ENCODE measurements at regions not wholly inside any gene's neighbourhood (a gene's known extent, or its start where the extent isn't known, plus 50 kb on each side); places are given as distances from the start of the nearest gene placed in this dataset.

DNA sequence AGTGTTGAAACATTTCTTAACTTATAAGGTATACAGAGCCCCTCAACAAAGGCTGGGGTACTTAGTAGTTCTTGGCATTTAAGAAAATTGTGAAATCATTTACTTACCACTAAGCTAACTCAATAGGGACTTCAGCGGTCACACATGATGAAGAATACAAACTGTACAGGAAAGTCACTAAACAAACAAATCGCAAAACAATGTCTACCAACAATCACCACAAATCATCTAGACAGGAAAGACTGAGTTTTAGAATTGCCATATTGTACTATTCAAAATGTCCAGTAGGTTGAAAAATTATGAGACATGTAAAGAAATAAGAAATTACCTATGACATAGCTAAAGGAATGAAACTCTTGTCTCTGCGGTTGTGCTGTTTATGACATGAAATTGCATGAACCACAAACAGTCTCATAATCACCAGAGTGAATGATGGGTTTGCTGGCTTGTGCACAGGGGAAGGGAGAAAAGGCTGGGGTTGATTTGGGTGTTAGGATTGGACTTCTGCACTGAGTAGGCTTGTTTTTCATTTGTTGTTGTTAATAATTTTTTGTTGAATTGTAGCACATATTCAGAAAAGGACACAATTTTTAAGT is 441.1 kb upstream of the MON1B start:
- no peak for FAIRE-seq
- no peaks in the 10 kb centered on the region for H3K36me3 ChIP-seq (ENCODE audit: control insufficient read depth, insufficient read depth, low read length)
- no peak overlapping the region for H3K4me3 ChIP-seq (ENCODE audit: low read depth, low read length)
- TF ChIP-seq, protein P1, sequence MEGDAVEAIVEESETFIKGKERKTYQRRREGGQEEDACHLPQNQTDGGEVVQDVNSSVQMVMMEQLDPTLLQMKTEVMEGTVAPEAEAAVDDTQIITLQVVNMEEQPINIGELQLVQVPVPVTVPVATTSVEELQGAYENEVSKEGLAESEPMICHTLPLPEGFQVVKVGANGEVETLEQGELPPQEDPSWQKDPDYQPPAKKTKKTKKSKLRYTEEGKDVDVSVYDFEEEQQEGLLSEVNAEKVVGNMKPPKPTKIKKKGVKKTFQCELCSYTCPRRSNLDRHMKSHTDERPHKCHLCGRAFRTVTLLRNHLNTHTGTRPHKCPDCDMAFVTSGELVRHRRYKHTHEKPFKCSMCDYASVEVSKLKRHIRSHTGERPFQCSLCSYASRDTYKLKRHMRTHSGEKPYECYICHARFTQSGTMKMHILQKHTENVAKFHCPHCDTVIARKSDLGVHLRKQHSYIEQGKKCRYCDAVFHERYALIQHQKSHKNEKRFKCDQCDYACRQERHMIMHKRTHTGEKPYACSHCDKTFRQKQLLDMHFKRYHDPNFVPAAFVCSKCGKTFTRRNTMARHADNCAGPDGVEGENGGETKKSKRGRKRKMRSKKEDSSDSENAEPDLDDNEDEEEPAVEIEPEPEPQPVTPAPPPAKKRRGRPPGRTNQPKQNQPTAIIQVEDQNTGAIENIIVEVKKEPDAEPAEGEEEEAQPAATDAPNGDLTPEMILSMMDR (IDR thresholded peaks at IDR 0.05; ENCODE audit: insufficient read depth, low read length, severe bottlenecking): no peak
- no peak for DNase-seq (ENCODE audit: low read depth)
- H3K27me3 ChIP-seq (ENCODE audit: control insufficient read depth, insufficient read depth, low read length): no peaks in the 10 kb centered on the region

DNA sequence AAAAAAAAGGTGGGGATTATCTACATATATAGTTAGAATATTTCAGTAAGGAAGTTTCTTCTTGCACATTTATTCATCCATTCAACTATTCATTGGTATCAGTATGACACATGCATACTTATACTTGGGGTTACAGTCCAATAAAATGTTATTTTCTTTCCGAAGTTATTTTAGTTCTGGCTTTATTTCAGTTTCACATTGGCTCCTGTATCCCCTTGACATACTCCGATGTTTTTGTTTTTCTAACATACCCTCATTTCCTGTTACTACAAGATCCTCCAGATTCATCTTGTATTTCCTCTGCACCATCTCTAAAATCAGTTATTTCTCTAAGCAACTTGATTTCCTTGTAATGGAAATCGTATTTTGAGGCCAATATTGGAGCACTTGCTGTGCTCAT is 435.5 kb upstream of the MON1B start:
- Histone ChIP-seq H3K36me3 (ENCODE audit: control insufficient read depth, insufficient read depth, low read length) (no peaks in the 10 kb centered on the region), H3K27me3 (ENCODE audit: control insufficient read depth, insufficient read depth, low read length) (no peaks in the 10 kb centered on the region), H3K4me3 (ENCODE audit: low read depth, low read length) (no peak overlapping the region)
- DNase-seq (ENCODE audit: low read depth): no peak
- no peak for FAIRE-seq
- TF ChIP-seq, protein P1 (IDR thresholded peaks at IDR 0.05; ENCODE audit: insufficient read depth, low read length, severe bottlenecking): no peak

DNA sequence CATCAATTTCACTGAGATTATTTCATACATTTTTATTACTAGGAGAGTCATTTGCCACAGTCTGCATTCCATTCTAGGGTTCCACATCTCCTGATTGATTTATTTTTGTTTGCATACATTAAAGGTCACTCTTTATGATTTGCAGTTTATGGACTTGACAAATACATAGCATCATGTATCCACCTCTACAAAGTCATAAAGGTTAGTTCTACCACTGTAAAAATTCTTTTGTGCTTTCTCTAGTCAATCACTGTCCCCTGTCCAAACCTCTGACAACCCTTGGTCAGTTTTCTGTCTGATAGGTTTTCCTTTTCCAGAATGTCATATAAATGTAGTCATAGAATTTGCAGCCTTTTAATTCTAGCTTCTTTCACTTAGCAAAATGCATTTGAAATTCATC is 434.6 kb upstream of the MON1B start:
- DNase-seq (ENCODE audit: low read depth): no peak
- no peak overlapping the region for H3K4me3 ChIP-seq (ENCODE audit: low read depth, low read length)
- TF ChIP-seq, protein P1 (IDR thresholded peaks at IDR 0.05; ENCODE audit: insufficient read depth, low read length, severe bottlenecking): no peak
- no peaks in the 10 kb centered on the region for H3K27me3 ChIP-seq (ENCODE audit: control insufficient read depth, insufficient read depth, low read length)
- no peaks in the 10 kb centered on the region for H3K36me3 ChIP-seq (ENCODE audit: control insufficient read depth, insufficient read depth, low read length)
- no peak for FAIRE-seq

DNA sequence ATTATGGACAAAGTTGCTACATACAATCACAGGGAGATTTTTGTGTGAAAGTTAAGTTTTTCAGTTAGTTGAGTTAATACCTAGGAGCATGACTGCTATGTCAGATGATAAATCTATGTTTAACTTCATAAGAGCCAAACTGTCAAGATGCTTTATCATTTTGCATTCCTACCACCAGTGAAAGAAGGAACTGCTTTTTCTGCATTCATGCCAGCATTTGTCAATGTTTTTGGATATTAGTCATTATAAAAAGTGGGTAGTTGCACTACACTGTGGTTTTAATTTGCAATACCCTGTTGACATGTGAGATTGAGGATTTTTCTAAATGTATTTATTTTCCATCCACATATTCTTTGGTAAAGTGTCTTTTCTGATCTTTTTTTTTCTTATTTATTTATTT is 434.0 kb upstream of the MON1B start:
- FAIRE-seq (no peak), DNase-seq (ENCODE audit: low read depth) (no peak)
- Histone ChIP-seq H3K4me3 (ENCODE audit: low read depth, low read length) (no peak overlapping the region), H3K36me3 (ENCODE audit: control insufficient read depth, insufficient read depth, low read length) (no peaks in the 10 kb centered on the region), H3K27me3 (ENCODE audit: control insufficient read depth, insufficient read depth, low read length) (no peaks in the 10 kb centered on the region)
- TF ChIP-seq, protein P1 (IDR thresholded peaks at IDR 0.05; ENCODE audit: insufficient read depth, low read length, severe bottlenecking): no peak

DNA sequence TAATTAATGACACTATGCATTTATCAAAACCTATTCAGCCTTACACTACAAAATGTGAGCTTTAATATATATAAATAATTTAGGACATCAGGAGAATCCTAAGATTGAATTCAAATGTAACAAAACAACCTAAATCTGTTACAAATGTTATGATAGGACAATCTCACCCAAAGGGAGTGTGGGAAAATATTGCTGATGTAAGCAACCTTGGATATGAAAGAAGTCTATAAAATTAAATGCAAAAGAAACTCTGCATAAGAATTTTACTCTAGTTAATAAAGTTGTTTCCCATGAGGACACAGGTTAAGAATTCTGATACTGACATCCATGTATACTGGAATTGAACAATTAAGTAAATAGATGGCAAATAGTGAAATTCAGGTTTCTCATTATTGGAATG is 424.5 kb upstream of the MON1B start:
- no peak for FAIRE-seq

More for the DNA sequence above, 424.5 kb upstream of the MON1B start:
- DNase-seq (ENCODE audit: low read depth): no peak
- no peaks in the 10 kb centered on the region for H3K27me3 ChIP-seq (ENCODE audit: control insufficient read depth, insufficient read depth, low read length)
- TF ChIP-seq, protein P1 (IDR thresholded peaks at IDR 0.05; ENCODE audit: insufficient read depth, low read length, severe bottlenecking): no peak
- H3K36me3 ChIP-seq (ENCODE audit: control insufficient read depth, insufficient read depth, low read length): no peaks in the 10 kb centered on the region
- no peak overlapping the region for H3K4me3 ChIP-seq (ENCODE audit: low read depth, low read length)

Measured in bronchial epithelial cell (primary cell).